Keratinocyte (primary cell): ENCODE measurements at regions not wholly inside any gene's neighbourhood (a gene's known extent, or its start where the extent isn't known, plus 50 kb on each side); places are given as distances from the start of the nearest gene placed in this dataset.

Experiments
- EZH2 ChIP-seq: IDR thresholded peaks from one replicate; pipeline ENCODE4 v1.6.1; 2012; ENCODE audit warnings: inconsistent platforms, mild to moderate bottlenecking, low read length, moderate library complexity
- TF ChIP-seq, protein P1 (sequence below), 3 experiments: IDR thresholded peaks in 1 of 3; conservative IDR thresholded peaks in 1 of 3; optimal IDR thresholded peaks in 1 of 3; 2 replicates in 2 of 3; 3 replicates in 1 of 3; pipeline versions ENCODE3 to v1.5.1; 2011; ENCODE audit warnings: low read length in 3 of 3, mild to moderate bottlenecking in 3 of 3, moderate library complexity in 2 of 3, control low read depth in 1 of 3, inconsistent platforms in 1 of 3; ENCODE audit not compliant: insufficient read depth in 2 of 3; ENCODE audit errors: extremely low read depth in 1 of 3

DNA sequence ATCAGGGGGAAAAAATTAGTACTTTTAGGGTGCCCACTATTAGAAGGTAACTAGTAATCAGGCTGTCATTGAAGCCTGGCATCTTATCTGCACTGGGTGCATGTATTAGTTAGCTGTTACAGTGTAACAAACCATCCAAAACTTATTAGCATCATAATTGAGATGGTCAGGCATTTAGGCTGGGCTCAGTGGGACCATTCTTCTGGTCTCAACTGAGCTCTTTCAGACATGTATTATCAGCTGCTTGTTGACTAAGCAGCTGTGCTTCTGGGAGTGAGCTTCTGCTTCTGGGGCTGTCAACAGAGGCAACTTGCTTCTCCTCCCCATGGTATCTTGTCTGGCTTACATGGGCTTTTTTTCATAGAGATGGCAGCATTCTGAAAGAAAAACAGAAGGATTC is 154.0 kb upstream of the ZNF92 start:
- TF ChIP-seq, protein P1, sequence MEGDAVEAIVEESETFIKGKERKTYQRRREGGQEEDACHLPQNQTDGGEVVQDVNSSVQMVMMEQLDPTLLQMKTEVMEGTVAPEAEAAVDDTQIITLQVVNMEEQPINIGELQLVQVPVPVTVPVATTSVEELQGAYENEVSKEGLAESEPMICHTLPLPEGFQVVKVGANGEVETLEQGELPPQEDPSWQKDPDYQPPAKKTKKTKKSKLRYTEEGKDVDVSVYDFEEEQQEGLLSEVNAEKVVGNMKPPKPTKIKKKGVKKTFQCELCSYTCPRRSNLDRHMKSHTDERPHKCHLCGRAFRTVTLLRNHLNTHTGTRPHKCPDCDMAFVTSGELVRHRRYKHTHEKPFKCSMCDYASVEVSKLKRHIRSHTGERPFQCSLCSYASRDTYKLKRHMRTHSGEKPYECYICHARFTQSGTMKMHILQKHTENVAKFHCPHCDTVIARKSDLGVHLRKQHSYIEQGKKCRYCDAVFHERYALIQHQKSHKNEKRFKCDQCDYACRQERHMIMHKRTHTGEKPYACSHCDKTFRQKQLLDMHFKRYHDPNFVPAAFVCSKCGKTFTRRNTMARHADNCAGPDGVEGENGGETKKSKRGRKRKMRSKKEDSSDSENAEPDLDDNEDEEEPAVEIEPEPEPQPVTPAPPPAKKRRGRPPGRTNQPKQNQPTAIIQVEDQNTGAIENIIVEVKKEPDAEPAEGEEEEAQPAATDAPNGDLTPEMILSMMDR (optimal IDR thresholded peaks at IDR 0.05 in 1 of 3, IDR thresholded peaks at IDR 0.05 in 1 of 3, conservative IDR thresholded peaks at IDR 0.05 in 1 of 3; ENCODE audit: extremely low read depth in 1 of 3, insufficient read depth in 2 of 3, low read length in 3 of 3), result no peak
- TF ChIP-seq EZH2, result no peak
